Erythroblast (primary cell): ENCODE measurements at regions not wholly inside any gene's neighbourhood (a gene's known extent, or its start where the extent isn't known, plus 50 kb on each side); places are given as distances from the start of the nearest gene placed in this dataset.

ENCODE experiments used
- GATA1 ChIP-seq: IDR thresholded peaks from 2 replicates; pipeline ENCODE4 v1.6.1; 2011; ENCODE audit warnings: low read depth, mild to moderate bottlenecking, control low read depth, low read length, moderate library complexity
- POLR2A ChIP-seq: IDR thresholded peaks from 2 replicates; pipeline ENCODE4 v1.6.1; 2011; ENCODE audit warnings: mild to moderate bottlenecking, low read length

GRCh38 chr2:216292475-216292874, 79.8 kb downstream of the MARCHF4 start:
- TF ChIP-seq POLR2A = no peak
- no peak for TF ChIP-seq GATA1
